Fibroblast of the conjunctiva (primary cell): ENCODE measurements at regions not wholly inside any gene's neighbourhood (a gene's known extent, or its start where the extent isn't known, plus 50 kb on each side); places are given as distances from the start of the nearest gene placed in this dataset.
"Not testable (repeated sequence)": the region's sequence is repeated elsewhere in the genome, so short reads cannot be mapped to it uniquely, and the experiment has no call there.

Source experiments
- DNase-seq: peaks from one replicate; pipeline ENCODE4 v3.0.0-alpha.2; 2010; ENCODE audit warnings: low read depth

GRCh38 chr2:61623747-61624146 lies 85.6 kb upstream of the XPO1 start:
- no peak for DNase-seq

- DNase-seq: peak; percentile 24
Measured at GRCh38 chr2:61620244-61621159, 82.3 kb upstream of the XPO1 start.

- no peak for DNase-seq
Measured at GRCh38 chr2:61619561-61619960, 81.4 kb upstream of the XPO1 start.

GRCh38 chr2:61617610-61618009 lies 79.5 kb upstream of the XPO1 start:
- no peak for DNase-seq

DNA sequence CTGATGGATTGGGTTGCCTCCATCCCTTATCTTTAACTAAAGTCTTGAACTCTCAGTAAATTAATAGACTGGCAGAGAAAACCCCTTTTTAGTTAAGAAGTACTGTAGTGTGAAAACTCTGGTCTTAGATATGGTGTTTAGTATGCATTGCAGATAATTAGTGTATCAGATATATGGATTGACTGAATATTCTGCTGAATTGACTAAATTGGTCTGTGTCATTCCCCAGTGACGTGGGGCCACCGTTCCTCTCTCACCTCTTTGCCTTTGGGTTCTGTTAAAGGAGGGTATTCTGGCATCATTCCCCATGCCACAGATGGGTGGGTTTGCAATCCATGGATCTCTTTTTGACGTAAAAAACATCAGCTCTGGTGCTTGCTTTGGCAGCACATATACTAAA lies 67.1 kb upstream of the XPO1 start:
- no peak for DNase-seq

DNA sequence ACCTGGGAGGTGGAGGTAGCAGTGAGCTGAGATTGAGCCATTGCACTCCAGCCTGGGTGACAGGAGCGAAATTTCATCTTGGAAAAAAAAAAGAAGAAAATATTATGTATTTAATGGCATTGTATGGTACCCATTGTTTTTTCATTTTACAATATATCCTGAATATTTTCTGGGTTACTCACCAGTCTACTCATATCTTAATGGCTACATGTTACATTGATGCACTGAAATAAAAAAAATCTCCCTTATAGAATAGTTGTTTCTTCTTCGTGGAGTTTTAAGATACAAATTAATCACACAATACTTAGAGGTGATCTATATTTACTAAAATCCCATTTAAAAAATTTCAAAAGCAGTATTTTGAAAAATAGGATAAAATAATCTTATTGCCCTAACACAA lies 66.3 kb upstream of the XPO1 start:
- DNase-seq: no peak

DNA sequence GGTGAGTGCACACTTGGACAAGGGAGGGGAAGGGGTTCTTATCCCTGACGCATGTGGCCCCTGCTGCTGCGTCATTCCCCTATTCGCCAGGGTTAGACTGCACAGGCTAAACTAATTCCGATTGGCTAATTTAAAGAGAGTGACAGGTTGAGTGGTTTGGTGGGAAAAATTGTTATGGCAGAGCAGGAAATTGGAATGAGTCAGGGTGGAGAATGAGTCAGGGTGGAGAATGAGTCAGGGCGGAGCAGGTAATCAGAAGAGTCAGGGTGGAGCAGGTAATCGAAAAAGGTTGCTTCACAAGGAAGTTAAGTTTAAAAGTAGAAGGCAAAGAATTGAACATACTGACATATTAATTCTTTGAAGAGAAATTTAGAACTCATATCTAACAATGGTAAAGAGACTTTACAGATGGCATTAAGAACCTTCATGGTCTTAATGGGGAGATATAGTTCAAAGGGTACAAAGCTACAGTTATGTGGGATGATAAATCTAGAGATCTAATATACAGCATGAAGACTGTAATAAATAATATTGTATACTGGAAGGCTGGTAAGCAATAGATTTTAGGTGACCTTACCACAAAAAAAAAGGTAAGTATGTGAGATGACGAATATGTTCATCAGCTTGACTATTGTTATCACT lies 60.5 kb upstream of the XPO1 start:
- DNase-seq: not testable (repeated sequence)

DNA sequence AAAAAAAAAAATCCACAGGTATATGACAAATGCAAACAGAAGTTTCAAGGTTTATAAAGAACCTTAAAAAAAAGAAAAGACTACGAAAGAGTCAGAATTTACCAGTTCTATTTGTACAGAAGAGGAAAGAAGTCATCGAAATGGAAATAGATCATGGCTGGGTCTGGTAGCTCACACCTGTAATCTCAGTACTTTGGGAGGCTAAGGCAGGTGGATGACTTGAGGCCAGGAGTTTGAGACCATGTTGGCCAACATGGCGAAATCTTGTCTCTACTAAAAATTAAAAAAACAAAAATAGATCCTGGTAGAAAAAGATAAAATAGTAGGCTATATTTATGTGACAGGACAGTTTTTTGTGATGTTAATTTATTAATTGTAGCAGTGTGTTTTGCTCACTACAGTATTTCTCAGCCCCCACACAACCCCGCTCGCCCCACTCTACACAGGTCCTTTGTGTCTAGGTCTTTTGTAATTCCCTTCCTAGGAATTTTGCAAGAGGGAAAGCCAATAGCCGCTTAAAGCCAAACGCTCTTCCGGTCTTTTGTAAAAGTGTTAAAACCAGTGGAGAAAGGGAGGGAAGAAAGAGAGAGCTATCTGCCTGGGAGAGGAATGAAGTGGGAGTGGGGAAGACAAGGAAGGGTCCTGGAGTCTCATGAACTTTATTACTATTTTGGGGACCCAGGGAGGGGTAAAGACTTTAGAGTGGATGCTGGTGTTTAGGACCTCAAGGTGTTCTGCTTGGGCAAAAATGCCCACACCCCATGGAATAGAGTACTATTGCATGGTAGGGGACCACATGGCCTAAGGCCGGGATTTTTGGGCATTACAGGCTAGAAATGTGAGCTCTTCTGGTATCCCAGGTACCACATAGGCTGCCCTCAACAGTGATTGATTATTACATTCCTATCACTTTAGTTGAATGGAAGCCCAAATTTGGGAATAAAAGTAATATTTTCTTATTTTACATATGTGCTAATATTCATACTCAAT lies 59.4 kb upstream of the XPO1 start:
- no peak for DNase-seq

GRCh38 chr2:61594201-61594600 lies 56.0 kb upstream of the XPO1 start:
- DNase-seq: not testable (repeated sequence)

DNA sequence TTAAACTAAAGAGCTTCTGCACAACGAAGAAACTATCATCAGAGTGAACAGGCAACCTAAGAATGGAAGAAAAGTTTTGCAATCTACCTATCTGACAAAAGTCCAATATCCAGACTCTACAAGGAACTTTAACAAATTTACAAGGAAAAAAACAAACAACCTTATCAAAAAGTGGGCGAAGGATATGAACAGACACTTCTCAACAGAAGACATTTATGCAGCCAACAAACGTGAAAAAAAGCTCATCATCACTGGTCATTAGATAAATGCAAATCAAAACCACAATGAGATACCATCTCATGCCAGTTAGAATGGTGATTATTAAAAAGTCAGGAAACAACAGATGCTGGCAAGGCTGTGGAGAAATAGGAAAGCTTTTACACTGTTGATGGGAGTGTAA lies 55.5 kb upstream of the XPO1 start:
- not testable (repeated sequence) for DNase-seq

DNA sequence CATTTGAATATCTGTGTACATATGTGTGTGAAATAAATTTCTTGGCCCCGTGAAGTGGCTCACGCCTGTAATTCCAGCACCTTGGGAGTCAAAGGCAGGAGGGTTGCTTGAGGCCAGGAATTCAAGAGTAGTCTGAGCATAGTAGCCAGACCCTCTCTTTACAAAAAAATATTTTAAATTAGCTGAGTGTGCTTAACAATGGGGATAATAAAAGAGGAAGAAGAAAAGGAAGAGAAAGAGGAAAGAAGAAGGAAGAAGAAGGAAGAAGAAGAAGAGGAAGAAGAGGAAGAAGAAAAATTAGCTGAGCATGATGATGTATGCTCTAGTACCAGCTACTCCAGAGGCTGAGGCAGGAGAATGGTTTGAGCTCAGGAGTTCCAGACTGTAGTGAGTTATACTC lies 52.1 kb upstream of the XPO1 start:
- no peak for DNase-seq

- DNase-seq: no peak
Measured at GRCh38 chr2:61588566-61588965, 50.4 kb upstream of the XPO1 start.
